C4-2B (cell line): ENCODE measurements at regions not wholly inside any gene's neighbourhood (a gene's known extent, or its start where the extent isn't known, plus 50 kb on each side); places are given as distances from the start of the nearest gene placed in this dataset.

Experiments used
- H3K27ac ChIP-seq: fragments of 450-650 bp; 2 replicates; pipeline ENCODE4 v1.5.1; 2017
- ZFX ChIP-seq: fragments of 450-650 bp; IDR thresholded peaks from 2 replicates; pipeline ENCODE4 v1.6.1; 2017
- TF ChIP-seq, protein P1 (sequence below): fragments of 450-650 bp; conservative IDR thresholded peaks from 2 replicates; pipeline ENCODE4 v1.5.1; 2017; ENCODE audit warnings: mild to moderate bottlenecking

DNA sequence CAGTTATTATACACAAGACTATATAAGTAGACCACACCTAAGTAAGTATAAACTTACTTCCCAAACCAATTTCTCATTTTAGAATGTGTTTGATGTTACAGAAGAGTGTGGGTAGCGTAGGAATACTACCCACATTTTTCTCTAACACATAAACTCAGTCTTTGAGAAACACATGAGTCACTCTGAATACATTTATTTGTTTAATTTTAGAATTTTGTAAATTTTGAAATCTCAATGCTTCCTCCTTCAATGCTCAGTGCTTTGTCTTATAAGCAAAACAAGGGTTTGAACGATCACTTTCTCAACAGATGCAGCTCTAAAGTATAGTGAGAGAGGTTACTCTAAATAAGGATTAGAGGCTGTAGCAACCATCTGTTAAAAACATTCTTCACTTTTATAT lies 700.8 kb downstream of the SI start:
- no peak overlapping the region for H3K27ac ChIP-seq
- no peak for TF ChIP-seq ZFX
- TF ChIP-seq, protein P1, sequence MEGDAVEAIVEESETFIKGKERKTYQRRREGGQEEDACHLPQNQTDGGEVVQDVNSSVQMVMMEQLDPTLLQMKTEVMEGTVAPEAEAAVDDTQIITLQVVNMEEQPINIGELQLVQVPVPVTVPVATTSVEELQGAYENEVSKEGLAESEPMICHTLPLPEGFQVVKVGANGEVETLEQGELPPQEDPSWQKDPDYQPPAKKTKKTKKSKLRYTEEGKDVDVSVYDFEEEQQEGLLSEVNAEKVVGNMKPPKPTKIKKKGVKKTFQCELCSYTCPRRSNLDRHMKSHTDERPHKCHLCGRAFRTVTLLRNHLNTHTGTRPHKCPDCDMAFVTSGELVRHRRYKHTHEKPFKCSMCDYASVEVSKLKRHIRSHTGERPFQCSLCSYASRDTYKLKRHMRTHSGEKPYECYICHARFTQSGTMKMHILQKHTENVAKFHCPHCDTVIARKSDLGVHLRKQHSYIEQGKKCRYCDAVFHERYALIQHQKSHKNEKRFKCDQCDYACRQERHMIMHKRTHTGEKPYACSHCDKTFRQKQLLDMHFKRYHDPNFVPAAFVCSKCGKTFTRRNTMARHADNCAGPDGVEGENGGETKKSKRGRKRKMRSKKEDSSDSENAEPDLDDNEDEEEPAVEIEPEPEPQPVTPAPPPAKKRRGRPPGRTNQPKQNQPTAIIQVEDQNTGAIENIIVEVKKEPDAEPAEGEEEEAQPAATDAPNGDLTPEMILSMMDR = no peak

DNA sequence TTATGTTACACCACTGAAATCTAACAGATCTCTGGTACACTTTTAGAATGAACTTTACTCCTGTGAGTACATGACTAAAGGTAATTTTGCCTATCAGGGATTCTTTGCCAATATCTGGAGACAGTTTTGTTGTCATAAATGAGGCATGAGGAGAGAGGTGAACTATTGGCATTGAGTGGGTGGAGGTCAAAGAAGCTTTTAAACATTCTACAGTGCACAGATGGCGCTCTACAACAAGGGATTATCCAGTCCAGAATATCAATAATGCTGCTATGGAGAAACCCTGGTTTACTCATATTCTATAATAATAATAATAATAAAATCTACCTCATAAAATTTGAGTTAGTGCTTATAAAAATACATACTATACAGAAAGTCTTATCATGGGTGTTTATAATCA lies 702.3 kb downstream of the SI start:
- H3K27ac ChIP-seq = no peak overlapping the region
- no peak for TF ChIP-seq ZFX
- TF ChIP-seq, protein P1 = peak; percentile 14

DNA sequence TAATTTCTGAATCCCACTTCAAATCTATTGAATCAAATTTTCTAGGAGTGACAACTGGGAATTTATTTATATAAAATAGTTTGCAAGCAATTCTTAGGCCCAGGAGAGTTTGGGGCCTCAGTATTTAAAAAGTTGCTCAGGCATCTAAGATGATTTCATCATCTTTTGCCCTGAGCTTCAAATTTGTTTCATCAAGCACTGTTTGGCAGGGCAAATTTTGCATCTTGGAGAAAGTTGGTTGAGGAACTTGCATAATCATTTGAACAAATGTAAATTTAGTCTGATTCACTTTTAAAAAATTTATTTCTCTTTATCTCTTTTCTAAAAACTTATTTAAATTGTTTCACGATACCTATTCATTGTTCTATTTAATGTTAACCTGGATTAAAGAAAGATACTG lies 702.8 kb downstream of the SI start:
- no peak overlapping the region for H3K27ac ChIP-seq
- TF ChIP-seq, protein P1 = no peak
- TF ChIP-seq ZFX = no peak

DNA sequence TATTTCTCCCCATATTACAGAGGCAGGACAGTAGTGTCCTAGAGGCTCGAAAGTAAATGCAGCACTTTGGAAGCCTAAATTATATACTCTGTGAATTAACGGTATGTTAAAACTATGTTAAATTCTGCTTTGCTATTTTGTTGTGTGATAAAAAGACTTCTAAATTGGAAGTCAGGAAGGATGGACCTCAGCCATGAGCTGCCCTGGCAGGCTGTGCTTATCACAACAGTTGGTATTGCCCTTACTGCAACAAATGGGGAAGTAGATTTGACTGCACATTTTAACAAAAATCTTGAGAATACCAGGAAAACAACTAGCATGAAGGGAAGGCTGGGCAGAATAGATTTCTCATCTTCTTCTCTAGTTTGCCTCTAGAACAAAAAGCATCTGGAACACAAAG lies 706.6 kb downstream of the SI start:
- TF ChIP-seq, protein P1 = no peak
- TF ChIP-seq ZFX = no peak
- no peak overlapping the region for H3K27ac ChIP-seq

DNA sequence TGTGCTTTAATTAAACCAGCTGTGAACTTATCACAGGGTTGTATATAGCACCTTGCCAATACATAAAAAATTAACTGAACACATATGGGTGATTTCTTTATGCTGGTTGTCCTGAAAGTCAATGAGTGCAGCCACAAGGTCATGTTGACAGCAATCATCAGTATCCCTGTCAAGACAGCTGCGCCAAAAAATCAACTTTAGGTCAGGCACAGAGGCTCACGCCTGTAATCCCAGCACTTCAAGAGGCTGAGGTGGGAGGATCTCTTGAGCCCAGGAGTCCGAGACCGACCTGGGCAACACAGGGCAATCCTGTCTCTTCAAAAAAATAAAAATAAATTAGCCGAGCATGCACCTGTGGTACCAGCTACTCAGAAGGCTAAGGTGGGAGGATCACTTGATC lies 707.3 kb downstream of the SI start:
- H3K27ac ChIP-seq = no peak overlapping the region
- TF ChIP-seq, protein P1 = no peak
- no peak for TF ChIP-seq ZFX

DNA sequence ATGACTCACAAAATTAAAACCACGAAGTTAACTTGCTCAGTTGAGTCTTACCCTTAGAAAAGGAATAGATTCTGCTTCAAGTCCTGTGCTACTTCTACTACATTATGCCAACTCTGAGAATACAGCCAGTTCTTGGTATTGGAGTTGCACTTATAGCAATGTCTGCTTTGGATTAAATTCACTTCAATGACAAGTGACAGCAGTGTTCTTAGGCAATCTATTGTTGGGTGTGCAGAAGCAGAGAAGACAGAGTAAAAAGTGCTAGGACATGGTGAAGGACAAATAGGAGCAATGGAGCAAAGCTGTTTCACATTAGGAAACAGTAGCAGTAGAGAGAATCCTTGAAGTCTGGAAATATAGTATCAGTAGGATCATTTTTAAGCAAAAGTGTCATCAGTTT lies 713.1 kb downstream of the SI start:
- TF ChIP-seq ZFX = no peak
- TF ChIP-seq, protein P1 = no peak
- no peak overlapping the region for H3K27ac ChIP-seq

DNA sequence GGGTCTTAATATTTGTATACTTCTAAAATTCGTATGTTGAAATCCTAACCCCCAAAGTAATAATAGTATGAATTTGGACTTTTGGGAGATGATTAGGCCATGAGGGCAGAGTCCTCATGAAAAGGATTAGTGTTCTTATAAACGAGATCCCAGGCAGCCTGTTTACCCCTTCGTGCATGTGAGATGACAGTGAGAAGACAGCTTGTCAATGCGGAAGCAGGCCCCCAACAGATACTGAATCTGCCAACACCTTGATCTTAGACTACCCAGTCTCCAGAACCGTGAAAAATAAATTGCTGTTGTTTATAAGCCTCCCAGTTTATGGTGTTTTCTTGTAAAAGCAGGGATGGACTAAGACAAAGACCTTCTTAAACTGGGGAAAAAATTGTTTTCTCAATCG lies 714.2 kb downstream of the SI start:
- TF ChIP-seq, protein P1 = no peak
- no peak for TF ChIP-seq ZFX
- no peak overlapping the region for H3K27ac ChIP-seq
